ENCODE measurements at regions not wholly inside any gene's neighbourhood (a gene's known extent, or its start where the extent isn't known, plus 50 kb on each side); places are given as distances from the start of the nearest gene placed in this dataset.
A peak's percentile ranks its signal among the peaks of the same experiment; 100 is the strongest.

GRCh38 chr15:79219393-79220056 lies 63.0 kb upstream of the ANKRD34C start:
- H3K27ac ChIP-seq (ENCODE audit: low read length) = no peak overlapping the region
- no peaks in the 10 kb centered on the region for H3F3A ChIP-seq (ENCODE audit: low read length, unreplicated experiment)
- H3K9me3 ChIP-seq (ENCODE audit: low read length) = no peaks in the 10 kb centered on the region
- H2AFZ ChIP-seq (ENCODE audit: low read length) = no peak overlapping the region
- H3K27me3 ChIP-seq (ENCODE audit: low read length) = peaks cover 47% of the 10 kb centered on the region
- H3K4me1 ChIP-seq (ENCODE audit: insufficient read depth, low read length) = no peaks in the 10 kb centered on the region
- no peaks in the 10 kb centered on the region for H3K36me3 ChIP-seq (ENCODE audit: low read depth, low read length)
- DNase-seq (no peak), ATAC-seq (no peak)
- ChIA-PET POLR2A (ENCODE audit: unreplicated experiment) (no interaction called here), CTCF (no interaction called here)
- H3K9me2 ChIP-seq (replicated peaks; ENCODE audit: low read length) = no peaks in the 10 kb centered on the region
- TF ChIP-seq EZH2 (IDR thresholded peaks at IDR 0.05; ENCODE audit: low read length, unreplicated experiment) (no peak), CTCF (conservative IDR thresholded peaks at IDR 0.05; ENCODE audit: low read depth, low read length) (no peak), EZH2phosphoT487 (IDR thresholded peaks at IDR 0.05; ENCODE audit: borderline replicate concordance, low read length) (no peak)
- H3K9ac ChIP-seq (ENCODE audit: low read length) = no peak overlapping the region
- no peak overlapping the region for H3K4me2 ChIP-seq (ENCODE audit: low read length)
- H4K20me1 ChIP-seq (ENCODE audit: low read length) = no peaks in the 10 kb centered on the region
- intact Hi-C loops (cut with micrococcal nuclease) = no loop called here
- BruUV-seq (replicated peaks) = no TSS peak
- no peaks in the 10 kb centered on the region for H3K79me2 ChIP-seq (ENCODE audit: low read length)
- H3K4me3 ChIP-seq (ENCODE audit: low read length) = no peak overlapping the region

GRCh38 chr15:79218588-79219200 lies 63.8 kb upstream of the ANKRD34C start:
- peaks cover 42% of the 10 kb centered on the region for H3K27me3 ChIP-seq (ENCODE audit: low read length)
- no peak overlapping the region for H3K9ac ChIP-seq (ENCODE audit: low read length)
- no peaks in the 10 kb centered on the region for H3K4me1 ChIP-seq (ENCODE audit: insufficient read depth, low read length)
- DNase-seq = peak; percentile 57
- no peaks in the 10 kb centered on the region for H3K9me3 ChIP-seq (ENCODE audit: low read length)
- no peaks in the 10 kb centered on the region for H4K20me1 ChIP-seq (ENCODE audit: low read length)
- TF ChIP-seq EZH2 (IDR thresholded peaks at IDR 0.05; ENCODE audit: low read length, unreplicated experiment) (no peak), CTCF (conservative IDR thresholded peaks at IDR 0.05; ENCODE audit: low read depth, low read length) (peak; percentile 66)
- ATAC-seq = peak; percentile 40; the same call in 1 of the 2 replicates
- H3F3A ChIP-seq (ENCODE audit: low read length, unreplicated experiment) = no peaks in the 10 kb centered on the region
- POLR2A ChIA-PET (ENCODE audit: unreplicated experiment) = no interaction called here
- no peaks in the 10 kb centered on the region for H3K79me2 ChIP-seq (ENCODE audit: low read length)
- H3K36me3 ChIP-seq (ENCODE audit: low read depth, low read length) = no peaks in the 10 kb centered on the region
- no TSS peak for BruUV-seq (replicated peaks)
- H3K9me2 ChIP-seq (replicated peaks; ENCODE audit: low read length) = no peaks in the 10 kb centered on the region
- no peak overlapping the region for H3K4me3 ChIP-seq (ENCODE audit: low read length)
- H3K4me2 ChIP-seq (ENCODE audit: low read length) = no peak overlapping the region
- intact Hi-C loops (cut with micrococcal nuclease) = no loop called here
- CTCF ChIA-PET = no interaction called here
- no peak overlapping the region for H2AFZ ChIP-seq (ENCODE audit: low read length)
- no peak overlapping the region for H3K27ac ChIP-seq (ENCODE audit: low read length)

DNA sequence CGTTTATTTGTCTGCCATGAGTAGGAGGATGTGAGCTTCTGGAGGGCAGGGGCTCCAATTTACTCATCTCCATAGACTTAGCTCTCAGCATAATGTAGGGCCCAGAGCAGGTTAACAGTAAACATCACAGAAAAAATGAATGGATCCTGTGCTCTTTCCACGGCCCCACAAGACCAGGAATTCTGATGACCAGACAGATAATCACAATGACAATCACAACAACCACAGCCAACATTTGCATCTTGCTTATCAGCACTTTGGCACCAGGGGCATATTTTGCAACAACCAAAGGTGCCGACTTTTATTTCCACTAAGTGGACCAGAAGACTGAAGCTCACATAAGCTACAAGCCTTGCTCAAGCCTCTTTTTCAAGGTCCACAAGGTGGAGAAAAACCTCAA lies 68.9 kb upstream of the ANKRD34C start:
- Histone ChIP-seq H3K27ac (ENCODE audit: low read length) (no peak overlapping the region), H3K9ac (ENCODE audit: low read length) (no peak overlapping the region), H3K27me3 (ENCODE audit: low read length) (peaks cover 17% of the 10 kb centered on the region), H3K4me3 (ENCODE audit: low read length) (no peak overlapping the region), H3K9me2 (replicated peaks; ENCODE audit: low read length) (no peaks in the 10 kb centered on the region), H4K20me1 (ENCODE audit: low read length) (no peaks in the 10 kb centered on the region), H3K4me1 (ENCODE audit: insufficient read depth, low read length) (no peaks in the 10 kb centered on the region), H3K4me2 (ENCODE audit: low read length) (no peak overlapping the region), H3F3A (ENCODE audit: low read length, unreplicated experiment) (no peaks in the 10 kb centered on the region), H3K36me3 (ENCODE audit: low read depth, low read length) (no peaks in the 10 kb centered on the region), H2AFZ (ENCODE audit: low read length) (no peak overlapping the region), H3K79me2 (ENCODE audit: low read length) (no peaks in the 10 kb centered on the region), H3K9me3 (ENCODE audit: low read length) (no peaks in the 10 kb centered on the region)
- BruUV-seq (replicated peaks) = no TSS peak
- ChIA-PET CTCF (no interaction called here), POLR2A (ENCODE audit: unreplicated experiment) (interaction anchor here (0.6 kb wide), 1 partner anchor 9 kb away, joined by 4 read pairs; no protein-coding TSS in a partner anchor)
- ATAC-seq (no peak), DNase-seq (no peak)
- no peak for TF ChIP-seq CTCF (conservative IDR thresholded peaks at IDR 0.05; ENCODE audit: low read depth, low read length)
- no peak for TF ChIP-seq EZH2phosphoT487 (IDR thresholded peaks at IDR 0.05; ENCODE audit: borderline replicate concordance, low read length)
- TF ChIP-seq EZH2 (IDR thresholded peaks at IDR 0.05; ENCODE audit: low read length, unreplicated experiment) = no peak
- intact Hi-C loops (cut with micrococcal nuclease) = no loop called here
